ENCODE measurements at regions not wholly inside any gene's neighbourhood (a gene's known extent, or its start where the extent isn't known, plus 50 kb on each side); places are given as distances from the start of the nearest gene placed in this dataset.

DNA sequence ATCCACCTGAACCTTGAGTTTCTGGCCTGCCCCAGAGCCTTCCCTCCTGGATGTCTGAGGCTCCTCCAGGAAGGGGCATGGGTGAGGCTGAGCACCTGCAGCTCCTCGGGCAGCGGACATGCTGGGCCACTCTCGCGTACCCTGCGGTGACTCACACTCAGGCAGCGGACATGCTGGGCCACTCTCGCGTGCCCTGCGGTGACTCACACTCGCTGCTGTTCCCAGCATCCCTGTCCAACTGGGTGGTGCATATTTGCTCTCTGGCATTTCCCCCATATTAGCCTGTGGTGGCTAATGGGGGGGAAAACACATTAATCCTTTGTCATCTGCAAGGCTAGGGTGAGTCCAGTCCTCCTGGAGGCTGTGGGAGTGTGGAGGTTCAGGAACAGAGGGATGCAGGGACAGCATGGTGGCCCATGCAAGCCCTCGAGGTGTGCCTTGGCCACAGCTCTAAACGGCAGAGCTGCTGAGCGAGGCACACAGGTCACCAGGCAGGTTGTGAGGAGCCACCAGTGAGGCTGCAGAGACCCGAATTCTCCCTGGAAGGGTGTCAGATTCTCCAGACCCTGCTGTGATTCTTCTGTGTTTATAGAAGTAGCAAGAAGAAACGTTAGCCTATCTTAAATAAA lies 728.1 kb downstream of the BRD1 start:
- TF ChIP-seq, protein P1, sequence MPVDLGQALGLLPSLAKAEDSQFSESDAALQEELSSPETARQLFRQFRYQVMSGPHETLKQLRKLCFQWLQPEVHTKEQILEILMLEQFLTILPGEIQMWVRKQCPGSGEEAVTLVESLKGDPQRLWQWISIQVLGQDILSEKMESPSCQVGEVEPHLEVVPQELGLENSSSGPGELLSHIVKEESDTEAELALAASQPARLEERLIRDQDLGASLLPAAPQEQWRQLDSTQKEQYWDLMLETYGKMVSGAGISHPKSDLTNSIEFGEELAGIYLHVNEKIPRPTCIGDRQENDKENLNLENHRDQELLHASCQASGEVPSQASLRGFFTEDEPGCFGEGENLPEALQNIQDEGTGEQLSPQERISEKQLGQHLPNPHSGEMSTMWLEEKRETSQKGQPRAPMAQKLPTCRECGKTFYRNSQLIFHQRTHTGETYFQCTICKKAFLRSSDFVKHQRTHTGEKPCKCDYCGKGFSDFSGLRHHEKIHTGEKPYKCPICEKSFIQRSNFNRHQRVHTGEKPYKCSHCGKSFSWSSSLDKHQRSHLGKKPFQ (tag by site-specific recombination; IDR thresholded peaks at IDR 0.05) = no peak
- TF ChIP-seq, protein P2, sequence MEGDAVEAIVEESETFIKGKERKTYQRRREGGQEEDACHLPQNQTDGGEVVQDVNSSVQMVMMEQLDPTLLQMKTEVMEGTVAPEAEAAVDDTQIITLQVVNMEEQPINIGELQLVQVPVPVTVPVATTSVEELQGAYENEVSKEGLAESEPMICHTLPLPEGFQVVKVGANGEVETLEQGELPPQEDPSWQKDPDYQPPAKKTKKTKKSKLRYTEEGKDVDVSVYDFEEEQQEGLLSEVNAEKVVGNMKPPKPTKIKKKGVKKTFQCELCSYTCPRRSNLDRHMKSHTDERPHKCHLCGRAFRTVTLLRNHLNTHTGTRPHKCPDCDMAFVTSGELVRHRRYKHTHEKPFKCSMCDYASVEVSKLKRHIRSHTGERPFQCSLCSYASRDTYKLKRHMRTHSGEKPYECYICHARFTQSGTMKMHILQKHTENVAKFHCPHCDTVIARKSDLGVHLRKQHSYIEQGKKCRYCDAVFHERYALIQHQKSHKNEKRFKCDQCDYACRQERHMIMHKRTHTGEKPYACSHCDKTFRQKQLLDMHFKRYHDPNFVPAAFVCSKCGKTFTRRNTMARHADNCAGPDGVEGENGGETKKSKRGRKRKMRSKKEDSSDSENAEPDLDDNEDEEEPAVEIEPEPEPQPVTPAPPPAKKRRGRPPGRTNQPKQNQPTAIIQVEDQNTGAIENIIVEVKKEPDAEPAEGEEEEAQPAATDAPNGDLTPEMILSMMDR (tag by site-specific recombination; IDR thresholded peaks at IDR 0.05) = no peak
- TF ChIP-seq ZNF10 (tag by site-specific recombination; IDR thresholded peaks at IDR 0.05) (no peak), YY2 (tag by site-specific recombination; IDR thresholded peaks at IDR 0.05) (no peak), ZNF292 (tag by site-specific recombination; IDR thresholded peaks at IDR 0.05; ENCODE audit: borderline replicate concordance, low read depth) (no peak), ZBTB1 (tag by site-specific recombination; IDR thresholded peaks at IDR 0.05) (no peak), ZNF274 (IDR thresholded peaks at IDR 0.05; ENCODE audit: low read length) (no peak), ZNF274 (tag by site-specific recombination; IDR thresholded peaks at IDR 0.05; ENCODE audit: borderline replicate concordance) (no peak), ZNF114 (tag by site-specific recombination; IDR thresholded peaks at IDR 0.05) (no peak), SETDB1 (IDR thresholded peaks at IDR 0.05; ENCODE audit: insufficient read length, low read length) (no peak), ZNF501 (tag by site-specific recombination; IDR thresholded peaks at IDR 0.05) (no peak), BCL11B (tag by site-specific recombination; IDR thresholded peaks at IDR 0.05; ENCODE audit: low read depth) (no peak)
- TF ChIP-seq, protein P3, sequence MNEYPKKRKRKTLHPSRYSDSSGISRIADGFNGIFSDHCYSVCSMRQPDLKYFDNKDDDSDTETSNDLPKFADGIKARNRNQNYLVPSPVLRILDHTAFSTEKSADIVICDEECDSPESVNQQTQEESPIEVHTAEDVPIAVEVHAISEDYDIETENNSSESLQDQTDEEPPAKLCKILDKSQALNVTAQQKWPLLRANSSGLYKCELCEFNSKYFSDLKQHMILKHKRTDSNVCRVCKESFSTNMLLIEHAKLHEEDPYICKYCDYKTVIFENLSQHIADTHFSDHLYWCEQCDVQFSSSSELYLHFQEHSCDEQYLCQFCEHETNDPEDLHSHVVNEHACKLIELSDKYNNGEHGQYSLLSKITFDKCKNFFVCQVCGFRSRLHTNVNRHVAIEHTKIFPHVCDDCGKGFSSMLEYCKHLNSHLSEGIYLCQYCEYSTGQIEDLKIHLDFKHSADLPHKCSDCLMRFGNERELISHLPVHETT (tag by site-specific recombination; IDR thresholded peaks at IDR 0.05) = no peak
- TF ChIP-seq, protein P4, sequence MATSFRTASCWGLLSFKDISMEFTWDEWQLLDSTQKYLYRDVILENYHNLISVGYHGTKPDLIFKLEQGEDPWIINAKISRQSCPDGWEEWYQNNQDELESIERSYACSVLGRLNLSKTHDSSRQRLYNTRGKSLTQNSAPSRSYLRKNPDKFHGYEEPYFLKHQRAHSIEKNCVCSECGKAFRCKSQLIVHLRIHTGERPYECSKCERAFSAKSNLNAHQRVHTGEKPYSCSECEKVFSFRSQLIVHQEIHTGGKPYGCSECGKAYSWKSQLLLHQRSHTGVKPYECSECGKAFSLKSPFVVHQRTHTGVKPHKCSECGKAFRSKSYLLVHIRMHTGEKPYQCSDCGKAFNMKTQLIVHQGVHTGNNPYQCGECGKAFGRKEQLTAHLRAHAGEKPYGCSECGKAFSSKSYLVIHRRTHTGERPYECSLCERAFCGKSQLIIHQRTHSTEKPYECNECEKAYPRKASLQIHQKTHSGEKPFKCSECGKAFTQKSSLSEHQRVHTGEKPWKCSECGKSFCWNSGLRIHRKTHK (tag by site-specific recombination; IDR thresholded peaks at IDR 0.05) = no peak
